Central memory CD4-positive, alpha-beta T cell (primary cell): ENCODE measurements at regions not wholly inside any gene's neighbourhood (a gene's known extent, or its start where the extent isn't known, plus 50 kb on each side); places are given as distances from the start of the nearest gene placed in this dataset.

ENCODE experiments used
- DNase-seq: peaks from one replicate; pipeline ENCODE4 v3.0.0; 2022

DNA sequence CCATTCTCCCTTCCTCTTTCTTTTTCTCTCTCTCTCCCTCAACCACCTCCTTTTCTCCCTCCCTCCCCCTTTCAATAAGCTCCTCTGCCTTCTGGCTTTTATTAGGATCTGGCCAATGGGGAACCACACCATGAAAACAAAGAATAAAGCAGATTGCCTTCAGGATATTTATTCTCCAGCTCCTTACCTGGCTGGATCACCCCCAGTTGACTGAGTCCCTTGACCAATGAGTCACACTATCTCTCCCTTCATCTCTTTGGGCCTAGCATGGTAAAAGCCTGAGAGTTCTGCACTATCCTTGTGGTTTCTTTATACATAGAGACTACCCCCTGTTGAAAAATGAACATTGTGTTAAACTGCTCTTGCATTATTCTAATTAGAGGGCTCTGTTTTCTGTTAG lies 476.8 kb downstream of the EPHA7 start:
- no peak for DNase-seq

DNA sequence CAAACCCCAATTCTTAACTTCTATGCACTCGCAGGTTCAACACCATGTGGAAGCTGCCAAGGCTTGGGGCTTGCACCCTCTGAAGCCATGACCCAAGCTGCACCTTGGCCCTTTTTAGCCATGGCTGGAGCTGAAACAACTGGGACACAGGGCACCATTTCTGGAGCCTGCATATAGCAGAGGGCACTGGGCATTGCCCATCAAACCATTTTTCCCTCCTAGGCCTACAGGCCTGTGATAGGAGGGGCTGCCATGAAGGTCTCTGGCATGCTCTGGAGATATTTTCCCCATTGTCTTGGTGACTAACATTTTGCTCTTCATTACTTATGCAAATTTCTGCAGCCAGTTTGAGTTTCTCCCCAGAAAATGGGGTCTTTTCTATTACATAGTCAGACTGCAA lies 484.7 kb downstream of the EPHA7 start:
- no peak for DNase-seq

DNA sequence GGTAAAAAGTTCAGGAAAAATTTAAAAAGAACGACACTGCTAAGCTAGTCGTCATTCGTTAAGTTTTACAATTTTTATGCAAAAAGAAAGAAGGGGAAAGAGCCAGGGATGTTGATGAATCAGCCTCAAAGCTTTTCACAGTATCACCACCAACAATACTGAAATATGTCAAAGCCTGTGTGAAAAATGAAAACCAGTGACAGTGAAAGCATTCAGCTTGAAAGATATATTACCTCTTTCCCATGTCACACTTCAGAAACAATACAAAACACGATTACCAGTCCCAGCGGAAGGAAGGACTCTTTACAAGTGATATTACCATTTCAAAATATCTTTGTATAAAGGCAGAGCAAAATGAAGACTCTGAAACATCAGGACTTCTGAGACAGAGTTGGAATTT lies 489.2 kb downstream of the EPHA7 start:
- DNase-seq: no peak

DNA sequence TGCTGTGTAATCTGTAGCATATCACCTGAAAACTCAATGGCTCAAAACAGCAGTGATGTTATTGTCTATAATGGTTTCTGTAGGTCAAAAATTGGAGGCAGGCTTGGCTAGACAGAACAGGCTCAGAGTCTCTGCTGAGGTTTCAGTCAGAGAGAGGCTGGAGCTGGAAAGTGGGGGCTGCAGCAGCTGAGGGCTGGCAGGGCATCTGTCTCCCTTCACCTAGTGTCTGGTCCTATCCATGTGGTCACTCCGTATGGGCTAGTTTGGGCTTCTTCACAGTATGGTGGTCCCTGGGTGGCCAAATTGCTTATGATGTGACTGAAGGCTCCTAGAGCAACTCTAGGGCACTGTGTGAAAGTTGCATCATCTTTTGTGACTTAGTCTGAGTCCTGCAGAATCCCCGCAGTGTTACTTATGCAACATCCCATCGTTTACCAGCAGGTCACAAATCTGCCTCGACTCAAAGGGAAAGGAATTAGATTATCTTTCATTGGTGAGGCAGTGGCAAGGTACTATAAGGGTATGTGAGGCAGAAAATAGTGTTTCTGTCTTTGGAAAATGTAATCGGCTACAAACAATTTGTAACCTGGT lies 497.0 kb downstream of the EPHA7 start:
- DNase-seq: no peak

DNA sequence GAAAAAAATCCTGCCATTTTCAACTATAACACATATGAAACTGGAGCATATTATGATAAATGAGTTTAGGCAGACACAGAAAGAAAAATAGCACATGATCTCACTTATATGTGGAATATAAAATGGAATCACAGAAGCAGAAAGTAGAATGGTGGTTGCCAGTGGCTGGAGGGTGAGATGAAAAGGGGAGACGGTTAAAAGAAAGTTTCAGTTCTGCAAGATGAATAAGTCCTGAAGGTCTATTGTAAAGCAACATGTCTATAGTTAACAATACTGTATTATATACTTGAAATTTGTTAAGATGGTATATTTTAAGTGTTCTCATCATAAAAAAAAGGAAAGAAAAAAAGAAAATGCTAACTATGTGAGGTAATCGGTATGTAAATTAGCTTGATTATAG lies 503.9 kb downstream of the EPHA7 start:
- DNase-seq: no peak

DNA sequence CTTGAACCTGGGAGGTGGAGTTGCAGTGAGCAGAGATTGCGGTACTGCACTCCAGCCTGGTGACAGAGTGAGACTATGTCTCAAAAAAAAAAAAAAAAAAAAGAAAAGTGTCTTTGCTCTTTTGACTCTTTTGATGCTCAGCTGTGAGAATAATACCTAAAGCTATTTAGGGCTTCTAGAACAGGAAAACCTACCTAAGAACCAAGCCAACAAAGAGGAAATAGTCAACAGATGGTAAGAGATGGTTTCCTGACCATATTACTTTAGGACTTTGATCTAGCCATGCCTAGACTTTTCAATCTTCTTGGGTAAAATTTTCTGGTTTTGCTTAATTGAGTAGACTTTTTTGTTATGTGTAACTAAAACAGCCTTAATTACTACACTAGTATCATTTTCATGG lies 508.1 kb downstream of the EPHA7 start:
- DNase-seq: no peak

DNA sequence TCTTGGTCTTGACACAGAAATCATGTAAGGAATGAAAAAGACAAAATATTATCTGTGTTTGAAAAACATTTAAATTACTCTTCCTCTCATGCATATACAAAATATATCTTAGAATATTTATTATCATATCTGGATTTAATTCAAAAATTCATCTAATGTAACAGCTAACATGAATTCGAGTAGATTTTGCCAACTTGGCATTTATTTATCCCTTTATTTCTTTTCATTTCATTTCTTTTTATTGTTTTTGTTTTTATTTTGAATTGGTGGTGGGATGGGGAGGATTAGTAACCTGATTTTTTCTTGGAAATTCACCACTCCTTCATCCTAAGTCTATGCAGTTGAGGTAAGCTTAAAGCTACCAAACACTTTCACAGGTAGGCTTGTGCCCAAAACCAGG lies 508.7 kb downstream of the EPHA7 start:
- DNase-seq: no peak

DNA sequence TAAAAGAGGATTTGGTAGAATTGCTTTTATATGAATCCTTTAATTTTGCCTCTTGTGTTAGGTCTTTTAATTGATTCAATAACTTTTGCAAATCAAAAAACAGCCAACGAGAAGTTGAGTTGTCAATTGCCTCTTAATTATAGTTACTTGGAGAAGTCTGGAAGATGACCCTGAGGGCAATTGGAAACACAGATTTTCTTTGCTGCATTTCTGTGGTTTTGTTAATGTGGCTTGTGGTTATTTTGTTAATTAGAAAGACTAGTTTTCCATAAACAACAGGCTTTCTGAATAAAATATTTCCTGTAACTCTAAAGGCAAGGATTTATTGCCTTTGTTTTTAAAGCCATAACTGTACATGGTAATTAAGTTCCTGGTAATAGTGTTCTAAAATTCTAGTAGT lies 513.0 kb downstream of the EPHA7 start:
- DNase-seq: no peak

DNA sequence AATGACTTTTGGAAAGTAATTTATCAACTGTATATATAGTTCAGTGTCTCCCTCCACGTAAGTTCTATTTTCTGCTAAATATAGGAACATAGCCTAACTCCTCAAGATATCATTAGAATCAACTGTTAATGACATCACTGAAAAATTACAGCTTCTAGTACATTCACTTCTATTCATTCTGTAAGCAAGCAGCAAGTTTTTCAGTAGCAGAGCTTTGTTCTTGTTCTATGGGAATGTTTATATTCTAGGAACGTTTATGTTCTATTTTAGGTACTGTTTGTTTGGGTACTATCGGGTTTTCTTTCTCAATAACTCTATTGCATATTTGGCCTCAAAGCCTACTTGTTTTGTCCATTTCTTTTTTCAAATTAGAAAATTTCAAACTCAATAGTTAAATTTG lies 525.6 kb downstream of the EPHA7 start:
- DNase-seq: no peak

DNA sequence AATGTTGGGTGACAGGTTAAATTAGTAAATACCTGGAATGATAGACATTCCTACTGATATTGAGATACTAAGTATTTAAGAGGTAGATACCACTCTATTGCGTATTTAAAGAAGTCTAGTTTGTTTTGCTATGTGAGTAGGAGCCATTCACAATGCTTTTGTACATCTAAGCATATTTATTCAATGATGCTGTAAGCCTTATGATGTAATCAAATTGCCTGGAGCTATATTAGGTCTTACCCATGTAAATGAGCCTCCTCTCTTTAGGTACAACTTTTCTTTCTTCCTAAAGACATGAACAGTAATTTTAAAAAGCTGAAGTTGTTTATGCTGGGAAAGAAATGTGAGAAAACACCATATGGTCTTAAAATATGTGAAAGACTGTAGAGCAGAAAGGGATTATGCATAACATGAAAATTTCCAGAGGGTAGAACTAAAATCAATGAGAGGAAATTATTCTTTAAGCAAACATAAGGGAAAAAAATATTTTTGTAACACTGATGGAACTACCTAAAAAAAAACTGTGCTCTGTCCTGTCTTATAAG lies 526.7 kb downstream of the EPHA7 start:
- DNase-seq: no peak

DNA sequence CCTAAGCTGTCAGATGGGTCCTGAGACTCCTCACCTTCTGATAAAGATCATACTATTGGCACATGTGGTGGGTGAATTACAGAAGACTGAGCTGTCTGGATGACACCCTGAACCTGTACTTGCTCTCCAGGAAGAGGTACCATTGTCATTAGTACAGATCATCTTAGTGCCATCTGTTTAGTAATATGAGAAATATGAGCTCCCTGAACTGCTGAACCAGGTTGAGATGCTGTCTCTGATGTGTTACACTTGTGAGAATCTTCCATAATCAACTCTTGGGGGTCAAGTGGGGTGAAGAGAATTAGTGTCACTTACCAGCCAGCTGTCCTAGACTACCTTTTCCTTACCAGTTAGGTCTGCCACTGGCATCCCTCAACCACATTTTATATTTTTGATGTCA lies 531.0 kb downstream of the EPHA7 start:
- no peak for DNase-seq

DNA sequence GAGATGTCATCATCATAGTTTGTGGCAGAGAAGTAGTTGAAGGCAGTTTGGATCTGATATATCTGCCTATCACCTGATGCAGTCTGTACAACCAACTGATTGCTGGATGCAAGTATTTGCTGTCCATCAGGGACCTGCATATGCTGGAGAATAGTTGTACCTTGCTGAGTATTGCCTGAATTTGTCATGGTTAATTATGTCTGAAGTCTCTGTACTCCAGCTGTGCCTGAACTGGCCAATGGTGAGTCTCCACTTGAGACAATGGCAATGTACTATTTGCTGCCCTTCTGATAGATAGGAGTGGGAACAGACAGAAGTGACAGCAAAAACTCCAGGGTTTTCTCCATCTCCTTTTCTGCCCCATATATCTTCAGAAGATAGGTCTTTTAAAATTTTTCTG lies 531.5 kb downstream of the EPHA7 start:
- no peak for DNase-seq

DNA sequence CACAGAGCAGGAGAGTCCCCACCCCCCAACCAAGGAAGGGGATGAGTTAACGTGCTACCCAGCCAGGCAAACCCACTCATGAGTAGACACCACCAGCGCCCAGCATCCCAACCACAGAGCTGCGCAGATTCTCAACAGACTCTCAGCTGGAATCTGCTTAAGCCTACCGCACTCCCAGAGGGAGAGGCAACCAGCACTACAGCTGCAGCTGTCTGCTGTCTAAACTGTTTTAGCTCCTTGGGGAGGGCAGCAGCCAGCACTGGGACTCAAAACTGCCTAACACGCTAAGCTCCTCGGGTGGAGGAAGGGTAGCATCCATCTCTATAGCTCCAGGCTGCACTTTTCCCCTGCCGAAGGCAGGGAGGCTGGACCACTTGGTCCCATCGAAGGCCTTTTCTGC lies 539.8 kb downstream of the EPHA7 start:
- no peak for DNase-seq

DNA sequence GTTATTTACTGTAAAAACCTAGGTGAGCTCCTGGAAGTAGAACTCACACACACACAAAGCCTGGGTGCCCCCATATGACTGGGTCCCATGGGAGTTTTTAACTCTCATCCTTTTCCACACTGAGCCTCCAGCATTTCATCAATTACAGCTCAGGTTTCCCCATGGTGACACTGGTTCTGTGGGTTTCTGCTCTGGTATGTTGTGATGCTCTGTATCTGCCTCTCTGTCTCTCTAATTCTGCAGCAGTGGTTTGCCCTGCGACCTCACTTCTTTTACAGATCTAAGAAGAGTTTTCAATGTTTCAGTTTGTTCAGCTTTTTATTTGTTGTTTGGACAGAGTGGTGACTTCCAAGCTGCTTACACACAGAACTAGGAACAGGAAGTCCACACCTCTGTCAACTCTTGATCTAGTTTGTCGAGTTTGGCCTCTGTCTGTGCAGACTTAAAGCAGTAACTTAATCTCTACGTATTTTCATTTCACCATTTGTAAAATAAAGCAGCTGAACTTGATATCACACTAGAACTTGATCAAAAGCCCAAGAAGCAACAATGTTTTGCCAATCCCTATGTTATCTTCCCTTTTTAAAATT lies 554.3 kb downstream of the EPHA7 start:
- no peak for DNase-seq

DNA sequence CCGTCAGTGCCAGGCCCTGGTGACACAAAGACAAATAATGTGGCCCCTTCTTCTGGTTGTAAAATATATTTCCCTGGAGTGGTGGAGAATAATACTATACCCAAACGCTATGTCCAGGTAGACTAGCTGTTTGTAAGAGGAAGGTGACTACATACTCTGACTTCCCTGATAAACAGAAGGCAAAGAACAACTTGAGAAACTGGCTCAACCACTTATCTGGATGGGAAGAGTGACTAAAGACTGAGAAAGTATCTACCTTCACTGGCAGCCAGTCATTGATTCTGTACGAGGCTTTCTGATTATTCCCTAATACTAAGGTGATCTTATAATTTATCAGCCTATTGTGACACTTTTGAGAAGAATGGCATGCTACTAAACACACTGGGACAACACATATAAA lies 569.7 kb downstream of the EPHA7 start:
- no peak for DNase-seq

DNA sequence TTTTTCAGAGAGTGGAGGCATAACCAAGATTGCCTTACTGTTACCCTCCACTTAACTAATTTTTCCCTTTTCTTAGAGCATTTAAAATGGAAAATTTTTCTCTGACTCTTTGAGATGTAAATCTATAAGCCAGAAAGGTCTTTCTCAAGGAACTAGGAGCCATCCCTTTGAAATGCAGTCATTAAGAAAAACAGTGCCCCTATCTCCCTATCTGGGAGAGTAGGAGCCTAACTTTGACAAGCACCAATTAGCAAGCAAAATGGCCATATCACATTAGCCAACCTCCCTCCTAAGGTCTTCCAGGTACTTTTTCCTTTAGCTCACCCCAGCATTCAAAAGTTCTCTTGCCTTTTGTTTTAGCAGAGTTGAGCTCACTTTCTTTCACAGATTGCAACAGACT lies 570.5 kb downstream of the EPHA7 start:
- DNase-seq: no peak

DNA sequence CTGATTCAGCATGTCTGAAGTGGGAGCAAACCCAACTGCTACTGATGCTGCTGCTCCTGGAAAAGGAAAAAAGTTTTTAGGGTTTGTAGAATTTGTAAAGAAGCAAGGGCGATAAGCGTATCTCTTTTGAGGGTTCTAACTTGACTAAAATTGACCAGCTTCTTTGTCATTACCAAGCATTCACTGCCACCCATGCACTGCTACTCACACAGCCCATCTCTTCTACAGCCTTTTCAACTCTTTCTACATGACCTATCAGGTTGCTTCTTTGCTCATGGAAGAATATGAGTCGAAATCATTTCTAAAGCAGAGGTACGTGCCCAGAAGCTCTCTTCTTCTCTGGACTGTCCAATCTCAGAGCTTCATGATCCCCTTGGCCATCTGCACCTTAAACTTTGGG lies 570.9 kb downstream of the EPHA7 start:
- no peak for DNase-seq

DNA sequence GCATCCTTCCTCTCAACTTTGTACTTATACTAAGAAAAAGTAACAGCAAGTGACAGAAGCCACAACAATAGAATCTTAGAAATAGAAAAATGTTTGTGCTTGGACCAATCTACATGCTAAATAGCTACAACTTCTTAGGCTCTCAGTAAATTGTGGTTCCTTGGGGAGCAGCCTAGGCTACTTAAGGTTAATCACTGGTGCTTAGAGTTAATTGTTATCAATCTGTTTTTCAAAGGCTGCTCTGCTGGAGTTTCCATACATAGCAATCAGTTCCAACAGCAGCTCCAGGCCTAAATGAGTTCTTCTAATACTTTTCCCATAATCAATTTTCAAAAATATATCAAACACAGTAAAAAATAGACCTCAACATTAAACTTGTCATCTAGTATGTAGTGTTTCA lies 571.4 kb downstream of the EPHA7 start:
- DNase-seq: no peak

DNA sequence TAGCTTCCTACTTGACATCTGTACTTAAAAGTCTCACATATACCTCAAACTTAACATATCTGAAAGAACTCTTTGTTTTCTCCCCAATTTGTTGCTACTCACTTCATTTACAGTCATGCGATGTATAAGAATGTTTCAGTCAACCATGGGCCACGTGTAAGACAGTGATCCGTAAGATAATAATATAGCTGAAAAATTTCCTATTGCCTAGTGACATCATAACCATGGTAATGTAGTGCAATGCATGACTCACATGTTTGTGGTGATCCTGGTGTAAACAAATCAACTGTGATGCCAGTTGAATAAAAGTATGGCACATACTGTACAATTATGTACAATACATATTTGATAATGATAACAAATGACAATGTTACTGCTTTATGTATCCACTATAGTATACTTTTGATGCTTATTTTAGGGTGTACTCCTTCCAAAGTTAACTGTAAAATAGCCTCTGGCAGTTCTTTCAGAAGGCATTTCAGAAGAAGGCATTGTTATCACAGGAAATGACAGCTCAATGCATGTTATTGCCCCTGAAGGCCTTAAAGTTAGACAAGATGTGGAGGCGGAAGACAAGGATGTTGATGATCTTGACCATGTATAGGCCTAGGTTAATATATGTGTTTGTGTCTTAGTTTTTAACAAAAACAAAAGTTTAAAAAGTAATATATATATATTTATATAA lies 579.0 kb downstream of the EPHA7 start:
- no peak for DNase-seq

DNA sequence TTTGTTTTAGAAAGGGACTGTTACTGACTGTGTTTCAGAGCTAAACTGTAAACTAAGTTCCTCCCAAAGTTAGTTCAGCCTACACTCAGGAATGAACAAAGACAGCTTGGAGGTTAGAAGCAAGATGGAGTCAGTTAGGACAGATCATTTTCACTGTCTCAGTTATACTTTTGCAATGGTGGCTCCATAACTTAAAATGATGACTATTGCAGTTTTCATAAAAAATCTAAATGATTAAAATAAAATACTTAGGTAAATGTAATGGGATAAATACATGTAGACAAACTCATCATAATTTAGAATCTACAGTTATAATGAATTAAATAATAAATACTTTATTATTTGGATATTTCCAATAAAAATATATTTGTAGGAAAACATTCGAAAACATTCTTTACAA lies 590.6 kb downstream of the EPHA7 start:
- DNase-seq: no peak

DNA sequence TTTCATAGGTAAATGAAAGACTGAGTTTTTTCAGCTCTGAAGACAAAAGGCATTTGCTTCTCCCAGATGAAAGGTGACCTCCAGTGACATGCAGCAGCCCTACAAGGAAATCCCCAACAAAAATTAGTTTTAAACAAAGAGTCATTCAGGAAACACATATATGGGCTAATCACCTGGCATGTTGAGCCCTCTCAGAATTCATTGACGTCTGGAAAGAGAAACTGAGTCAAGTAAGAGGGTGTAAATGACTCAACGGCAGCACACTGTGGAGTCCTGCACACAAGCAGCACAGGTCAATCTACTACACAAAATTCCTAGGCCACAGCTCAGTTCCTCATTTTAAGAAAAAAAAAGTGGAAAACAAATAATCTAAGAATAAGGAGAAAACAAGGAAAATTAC lies 592.3 kb downstream of the EPHA7 start:
- no peak for DNase-seq

DNA sequence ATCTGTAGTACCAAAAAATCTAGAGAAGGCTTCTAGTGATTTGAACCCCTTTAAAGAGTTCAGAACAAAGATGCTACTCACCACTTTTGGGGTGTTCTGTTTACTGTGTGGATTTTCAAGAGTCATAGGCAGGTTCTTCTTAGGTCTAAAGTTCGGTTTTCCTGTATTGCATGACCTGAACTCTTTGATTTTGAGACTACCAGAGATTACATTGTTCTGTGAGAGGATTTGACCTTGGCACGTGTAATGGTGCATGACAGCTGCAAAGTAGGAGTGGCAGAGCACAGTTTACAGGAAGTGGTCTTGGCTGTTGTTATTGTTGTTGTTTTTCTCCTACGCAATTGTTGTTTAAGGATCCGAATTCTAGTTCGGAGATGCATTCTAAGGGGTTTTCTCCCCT lies 592.7 kb downstream of the EPHA7 start:
- DNase-seq: no peak

DNA sequence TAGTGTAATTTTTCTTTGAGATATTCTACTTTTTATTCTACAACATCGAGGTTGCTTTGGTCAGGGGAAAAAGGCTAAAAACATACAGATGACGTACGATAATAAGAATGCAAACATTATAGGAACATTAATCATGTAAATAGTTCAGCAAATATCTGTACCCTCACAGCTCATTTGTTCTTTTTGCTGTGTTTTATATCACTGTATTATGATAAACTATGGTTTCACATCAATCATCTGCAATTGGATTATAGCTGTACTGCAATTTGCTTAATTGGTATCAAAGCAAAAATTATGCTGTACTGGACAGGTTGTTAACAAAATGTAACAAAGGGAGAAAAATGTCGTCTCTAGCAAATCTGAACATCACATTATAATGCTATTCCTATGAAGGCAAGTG lies 597.1 kb downstream of the EPHA7 start:
- no peak for DNase-seq

DNA sequence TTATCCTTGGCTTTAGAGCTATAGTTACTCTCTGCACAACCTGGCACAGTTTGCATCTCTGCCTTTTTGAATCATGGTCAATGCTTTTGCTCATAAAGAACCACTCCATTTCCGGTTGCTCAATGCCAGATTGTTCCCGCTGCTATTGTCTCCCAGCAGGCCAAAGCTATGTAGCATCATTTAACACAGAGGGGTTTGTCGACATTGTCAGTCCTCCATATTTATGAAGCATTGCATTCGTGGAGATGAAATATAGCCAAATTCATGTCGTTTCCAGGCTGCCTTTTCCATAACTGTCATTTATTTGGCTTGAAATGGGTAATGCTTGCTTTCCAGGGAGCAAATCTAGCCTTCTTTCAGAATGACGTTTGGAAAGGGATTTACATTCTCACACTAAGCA lies 598.8 kb downstream of the EPHA7 start:
- no peak for DNase-seq

DNA sequence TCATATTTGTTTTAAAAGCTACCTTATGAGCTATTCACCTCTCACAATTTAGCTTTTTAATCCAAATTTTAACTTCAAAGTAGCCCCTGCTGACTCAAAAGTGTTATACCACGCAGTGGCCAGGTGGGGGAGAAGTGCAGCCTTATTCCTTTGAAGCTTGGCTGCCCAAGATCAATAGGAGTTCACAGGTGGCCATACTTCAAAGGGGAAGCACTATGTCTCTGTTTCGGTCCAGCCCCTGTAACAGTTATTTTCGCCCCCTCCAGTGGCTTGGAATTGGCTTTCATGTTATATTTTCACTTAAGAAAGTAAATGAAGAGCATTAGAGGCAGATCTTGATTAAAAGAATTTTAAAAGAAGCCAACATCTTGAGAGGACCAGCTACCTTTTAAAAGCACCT lies 608.4 kb downstream of the EPHA7 start:
- no peak for DNase-seq
